SK-N-SH treated with all-trans-retinoic acid at 6 μM for 48 hours (cell line): ENCODE measurements at regions not wholly inside any gene's neighbourhood (a gene's known extent, or its start where the extent isn't known, plus 50 kb on each side); places are given as distances from the start of the nearest gene placed in this dataset.

Experiments used
- BACH2 ChIP-seq: fragments of 250-450 bp; sonication (Bioruptor Pico); IDR thresholded peaks from 2 replicates; pipeline ENCODE4 v1.9.0; 2021; ENCODE audit warnings: mild to moderate bottlenecking, borderline replicate concordance
- CREB5 ChIP-seq: fragments of 250-450 bp; sonication (Bioruptor Pico); IDR thresholded peaks from 2 replicates; pipeline ENCODE4 v1.5.1; 2020; ENCODE audit warnings: low read depth, mild to moderate bottlenecking, moderate library complexity
- PATZ1 ChIP-seq: fragments of 250-450 bp; sonication (Bioruptor Pico); IDR thresholded peaks from 2 replicates; pipeline ENCODE4 v1.8.0; 2020; ENCODE audit warnings: mild to moderate bottlenecking, moderate library complexity, borderline replicate concordance
- ZFP3 ChIP-seq: fragments of 250-450 bp; sonication (Bioruptor Pico); IDR thresholded peaks from 2 replicates; pipeline ENCODE4 v1.5.0; 2020; ENCODE audit warnings: mild to moderate bottlenecking, moderate library complexity

GRCh38 chr17:77416105-77416713 is 275.4 kb downstream of the SEC14L1 start:
- no peak for TF ChIP-seq PATZ1 (CRISPR knock-in tag)
- TF ChIP-seq ZFP3 (CRISPR knock-in tag) = no peak
- TF ChIP-seq CREB5 (CRISPR knock-in tag) = no peak
- no peak for TF ChIP-seq BACH2 (CRISPR knock-in tag)
